Adipocyte (in vitro differentiated cells): ENCODE measurements at regions not wholly inside any gene's neighbourhood (a gene's known extent, or its start where the extent isn't known, plus 50 kb on each side); places are given as distances from the start of the nearest gene placed in this dataset.

Source experiments
- DNase-seq: peaks from one replicate; pipeline ENCODE4 v3.0.0-alpha.2; 2015; ENCODE audit warnings: low read depth
- H3K27me3 ChIP-seq: replicated peaks from 2 replicates; pipeline ENCODE4 v1.7.0; 2013; ENCODE audit warnings: mild to moderate bottlenecking, low read length, moderate library complexity; ENCODE audit not compliant: control insufficient read depth, insufficient read depth
- H3K36me3 ChIP-seq: 2 replicates; pipeline ENCODE4 v1.7.0; 2013; ENCODE audit warnings: low read length, mild to moderate bottlenecking, moderate library complexity; ENCODE audit not compliant: control insufficient read depth, insufficient read depth, severe bottlenecking
- H3K4me1 ChIP-seq: 2 replicates; pipeline ENCODE4 v1.7.0; 2013; ENCODE audit warnings: mild to moderate bottlenecking, low read length, moderate library complexity; ENCODE audit not compliant: control insufficient read depth, insufficient read depth
- H3K4me3 ChIP-seq: 2 replicates; pipeline ENCODE4 v1.7.0; 2013; ENCODE audit warnings: mild to moderate bottlenecking, low read length, moderate library complexity
- H3K9ac ChIP-seq: 2 replicates; pipeline ENCODE4 v1.7.0; 2013; ENCODE audit warnings: mild to moderate bottlenecking, low read length, moderate library complexity
- H3K9me3 ChIP-seq: 2 replicates; pipeline ENCODE4 v1.7.0; 2013; ENCODE audit warnings: mild to moderate bottlenecking, low read length, moderate library complexity; ENCODE audit not compliant: control insufficient read depth

GRCh38 chrX:25083661-25084060, 67.9 kb upstream of the ARX start:
- H3K9ac ChIP-seq = no peak overlapping the region
- no peaks in the 10 kb centered on the region for H3K27me3 ChIP-seq
- no peak overlapping the region for H3K4me3 ChIP-seq
- peaks cover 19% of the 10 kb centered on the region for H3K9me3 ChIP-seq
- H3K4me1 ChIP-seq = no peaks in the 10 kb centered on the region
- no peaks in the 10 kb centered on the region for H3K36me3 ChIP-seq
- no peak for DNase-seq

DNA sequence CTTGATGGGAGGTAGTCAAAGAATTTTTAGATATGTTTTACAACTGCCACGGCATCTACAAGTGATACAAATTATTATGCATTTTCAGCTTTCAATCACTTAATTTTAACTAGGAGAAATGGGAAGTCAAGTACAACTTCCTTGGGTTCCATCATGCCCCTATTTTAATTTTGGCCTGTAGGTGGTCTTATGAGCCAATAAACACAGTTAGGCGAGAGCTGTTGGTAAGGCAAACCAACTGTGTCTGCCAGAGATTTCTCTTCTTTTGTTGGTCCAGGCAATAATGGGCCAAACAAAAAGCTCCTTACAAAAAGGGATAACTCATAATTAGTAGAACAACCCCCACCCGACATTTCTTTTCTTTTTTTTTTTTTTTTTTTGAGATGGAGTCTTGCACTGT, 63.3 kb upstream of the ARX start:
- Histone ChIP-seq H3K4me3 (no peak overlapping the region), H3K4me1 (no peaks in the 10 kb centered on the region), H3K27me3 (peaks cover 10% of the 10 kb centered on the region), H3K9me3 (no peaks in the 10 kb centered on the region), H3K9ac (no peak overlapping the region), H3K36me3 (no peaks in the 10 kb centered on the region)
- no peak for DNase-seq

DNA sequence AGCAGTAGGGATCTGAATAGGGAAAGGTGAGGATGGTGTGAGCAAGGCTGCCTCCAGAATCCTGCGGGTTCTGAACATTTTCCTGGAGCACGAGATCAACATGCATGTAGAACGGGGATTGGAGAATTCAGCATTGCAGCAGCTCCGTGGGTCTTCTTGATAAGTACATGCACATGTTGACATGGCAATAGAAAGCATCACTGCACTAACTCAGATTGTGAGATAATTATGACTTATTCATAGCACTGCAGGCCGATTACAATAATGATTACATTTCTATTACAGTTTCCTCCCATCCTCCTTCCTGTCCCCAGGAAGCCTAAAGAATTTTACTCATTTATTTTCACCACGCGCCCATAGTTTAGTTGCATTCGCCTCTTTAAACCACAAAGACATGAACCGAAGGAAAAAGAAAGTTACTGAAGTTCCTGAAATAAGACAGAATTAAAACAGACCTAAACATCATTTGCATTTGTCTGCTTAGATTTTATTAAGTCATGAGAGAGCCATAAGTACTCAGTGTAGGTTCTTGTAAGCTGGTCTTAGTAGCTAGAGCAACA, 61.3 kb upstream of the ARX start:
- no peaks in the 10 kb centered on the region for H3K36me3 ChIP-seq
- H3K4me1 ChIP-seq = no peaks in the 10 kb centered on the region
- H3K4me3 ChIP-seq = no peak overlapping the region
- no peak overlapping the region for H3K9ac ChIP-seq
- no peaks in the 10 kb centered on the region for H3K9me3 ChIP-seq
- H3K27me3 ChIP-seq = peaks cover 10% of the 10 kb centered on the region
- no peak for DNase-seq

DNA sequence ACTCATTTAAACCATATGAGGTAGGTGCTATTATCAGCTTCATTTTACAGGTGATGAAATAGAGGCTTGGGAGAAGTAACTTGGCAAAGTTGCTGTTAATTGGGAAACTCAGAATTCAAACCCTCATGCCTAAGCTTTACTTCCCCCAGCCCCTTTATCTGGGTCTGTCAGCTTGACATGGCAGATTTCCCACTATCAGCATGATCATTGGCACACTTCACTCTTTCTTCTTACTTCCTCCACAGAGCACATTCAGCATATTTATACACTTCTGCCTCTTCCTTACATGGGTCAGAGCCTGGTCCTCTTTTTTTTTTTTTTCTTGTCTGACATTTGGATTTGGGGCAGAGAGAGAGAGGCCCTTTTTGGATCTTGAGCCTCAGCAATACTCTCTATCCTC, 56.5 kb upstream of the ARX start:
- Histone ChIP-seq H3K27me3 (peaks cover 12% of the 10 kb centered on the region), H3K4me3 (no peak overlapping the region), H3K36me3 (no peaks in the 10 kb centered on the region), H3K4me1 (no peaks in the 10 kb centered on the region), H3K9ac (no peak overlapping the region), H3K9me3 (peaks cover 14% of the 10 kb centered on the region)
- DNase-seq = no peak

GRCh38 chrX:25070038-25070437, 54.3 kb upstream of the ARX start:
- no peak for DNase-seq

GRCh38 chrX:25069209-25069608, 53.4 kb upstream of the ARX start:
- no peaks in the 10 kb centered on the region for H3K36me3 ChIP-seq
- H3K9me3 ChIP-seq = peaks cover 14% of the 10 kb centered on the region
- H3K4me1 ChIP-seq = no peaks in the 10 kb centered on the region
- H3K4me3 ChIP-seq = no peak overlapping the region
- no peak for DNase-seq
- H3K9ac ChIP-seq = no peak overlapping the region
- H3K27me3 ChIP-seq = peaks cover 4% of the 10 kb centered on the region

More at GRCh38 chrX:25070038-25070437, 54.3 kb upstream of the ARX start:
- no peak overlapping the region for H3K4me3 ChIP-seq
- peaks cover 14% of the 10 kb centered on the region for H3K9me3 ChIP-seq
- no peaks in the 10 kb centered on the region for H3K4me1 ChIP-seq
- H3K36me3 ChIP-seq = no peaks in the 10 kb centered on the region
- H3K27me3 ChIP-seq = peaks cover 6% of the 10 kb centered on the region
- no peak overlapping the region for H3K9ac ChIP-seq

DNA sequence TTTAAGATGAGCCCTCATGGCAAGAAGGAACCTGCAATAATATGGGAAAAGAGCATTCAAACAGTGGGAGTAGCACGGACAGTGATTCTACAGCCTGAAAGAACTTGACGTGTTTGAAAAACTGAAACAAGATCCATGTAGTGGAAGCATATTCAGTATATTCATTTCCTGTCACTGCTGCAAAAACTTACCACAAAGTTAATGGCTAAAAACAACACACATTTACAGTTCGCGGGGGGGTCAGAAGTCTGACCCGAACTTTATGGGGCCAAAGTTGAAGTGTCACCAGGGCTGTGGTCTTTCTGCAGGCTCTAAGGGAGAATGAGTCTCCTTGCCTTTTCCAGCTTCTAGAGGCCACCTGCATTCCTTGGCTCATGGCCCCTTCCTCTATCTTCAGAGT, 52.6 kb upstream of the ARX start:
- no peak overlapping the region for H3K9ac ChIP-seq
- DNase-seq = no peak
- no peak overlapping the region for H3K4me3 ChIP-seq
- peaks cover 4% of the 10 kb centered on the region for H3K27me3 ChIP-seq
- H3K36me3 ChIP-seq = no peaks in the 10 kb centered on the region
- peaks cover 14% of the 10 kb centered on the region for H3K9me3 ChIP-seq
- H3K4me1 ChIP-seq = no peaks in the 10 kb centered on the region

GRCh38 chrX:25067271-25068172, 51.8 kb upstream of the ARX start:
- Histone ChIP-seq H3K9me3 (peaks cover 14% of the 10 kb centered on the region), H3K27me3 (peaks cover 4% of the 10 kb centered on the region), H3K4me3 (peak overlapping the region; percentile 25), H3K4me1 (no peaks in the 10 kb centered on the region), H3K36me3 (no peaks in the 10 kb centered on the region), H3K9ac (no peak overlapping the region)
- no peak for DNase-seq

DNA sequence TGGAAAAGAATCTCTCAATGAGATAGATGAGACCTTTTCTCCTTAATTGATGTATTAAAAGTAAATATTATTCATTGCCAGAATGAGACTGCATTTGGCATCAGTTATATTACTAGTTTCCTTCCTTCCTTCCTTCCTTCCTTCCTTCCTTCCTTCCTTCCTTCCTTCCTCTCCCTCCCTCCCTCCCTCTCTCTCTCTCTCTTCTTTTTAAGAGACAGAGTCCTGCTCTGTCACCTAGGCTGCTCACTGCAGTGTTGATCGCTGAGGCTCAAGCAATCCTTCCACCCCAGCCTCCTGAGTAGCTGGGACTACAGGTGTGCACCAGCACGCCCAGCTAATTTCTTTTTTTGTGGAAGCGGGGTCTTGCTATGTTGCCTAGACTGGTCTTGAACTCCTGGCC, 50.4 kb upstream of the ARX start:
- Histone ChIP-seq H3K4me1 (no peaks in the 10 kb centered on the region), H3K36me3 (no peaks in the 10 kb centered on the region), H3K4me3 (no peak overlapping the region), H3K27me3 (peaks cover 4% of the 10 kb centered on the region), H3K9ac (no peak overlapping the region), H3K9me3 (peaks cover 8% of the 10 kb centered on the region)
- no peak for DNase-seq
